Choroid plexus epithelial cell (primary cell): ENCODE measurements at regions not wholly inside any gene's neighbourhood (a gene's known extent, or its start where the extent isn't known, plus 50 kb on each side); places are given as distances from the start of the nearest gene placed in this dataset.

ENCODE experiments used
- DNase-seq: peaks from one replicate; pipeline ENCODE4 v3.0.0-alpha.2; 2010; ENCODE audit warnings: low read depth
- H3K4me3 ChIP-seq: 2 replicates; pipeline ENCODE4 v1.5.1; 2011; ENCODE audit warnings: low read depth, mild to moderate bottlenecking, control low read depth, low read length, moderate library complexity
- TF ChIP-seq, protein P1 (sequence below): conservative IDR thresholded peaks from 2 replicates; pipeline ENCODE4 v1.5.1; 2011; ENCODE audit warnings: low read depth, mild to moderate bottlenecking, control low read depth, inconsistent platforms, low read length, moderate library complexity

DNA sequence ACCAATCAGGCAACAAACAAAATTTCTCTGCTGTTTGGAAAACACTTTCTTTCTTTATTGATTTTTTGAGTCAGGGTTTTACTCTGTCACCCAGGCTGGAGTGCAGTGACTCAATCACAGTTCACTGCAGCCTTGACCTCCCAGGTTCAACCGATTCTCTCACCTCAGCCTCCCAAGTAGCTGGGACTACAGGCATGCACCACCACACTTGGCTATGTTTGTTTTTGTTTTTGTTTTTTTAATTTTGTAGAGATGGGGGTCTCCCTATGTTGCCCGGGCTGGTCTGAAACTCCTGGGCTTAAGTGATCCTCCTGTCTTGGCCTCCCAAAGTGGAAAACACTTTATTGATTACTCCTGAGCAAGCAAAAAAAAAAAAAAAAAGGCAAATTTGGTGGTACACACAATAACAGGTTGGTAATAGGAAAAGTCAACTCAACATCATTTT lies 276.4 kb downstream of the SOX9 start:
- no peak overlapping the region for H3K4me3 ChIP-seq
- DNase-seq = no peak
- TF ChIP-seq, protein P1, sequence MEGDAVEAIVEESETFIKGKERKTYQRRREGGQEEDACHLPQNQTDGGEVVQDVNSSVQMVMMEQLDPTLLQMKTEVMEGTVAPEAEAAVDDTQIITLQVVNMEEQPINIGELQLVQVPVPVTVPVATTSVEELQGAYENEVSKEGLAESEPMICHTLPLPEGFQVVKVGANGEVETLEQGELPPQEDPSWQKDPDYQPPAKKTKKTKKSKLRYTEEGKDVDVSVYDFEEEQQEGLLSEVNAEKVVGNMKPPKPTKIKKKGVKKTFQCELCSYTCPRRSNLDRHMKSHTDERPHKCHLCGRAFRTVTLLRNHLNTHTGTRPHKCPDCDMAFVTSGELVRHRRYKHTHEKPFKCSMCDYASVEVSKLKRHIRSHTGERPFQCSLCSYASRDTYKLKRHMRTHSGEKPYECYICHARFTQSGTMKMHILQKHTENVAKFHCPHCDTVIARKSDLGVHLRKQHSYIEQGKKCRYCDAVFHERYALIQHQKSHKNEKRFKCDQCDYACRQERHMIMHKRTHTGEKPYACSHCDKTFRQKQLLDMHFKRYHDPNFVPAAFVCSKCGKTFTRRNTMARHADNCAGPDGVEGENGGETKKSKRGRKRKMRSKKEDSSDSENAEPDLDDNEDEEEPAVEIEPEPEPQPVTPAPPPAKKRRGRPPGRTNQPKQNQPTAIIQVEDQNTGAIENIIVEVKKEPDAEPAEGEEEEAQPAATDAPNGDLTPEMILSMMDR = no peak

DNA sequence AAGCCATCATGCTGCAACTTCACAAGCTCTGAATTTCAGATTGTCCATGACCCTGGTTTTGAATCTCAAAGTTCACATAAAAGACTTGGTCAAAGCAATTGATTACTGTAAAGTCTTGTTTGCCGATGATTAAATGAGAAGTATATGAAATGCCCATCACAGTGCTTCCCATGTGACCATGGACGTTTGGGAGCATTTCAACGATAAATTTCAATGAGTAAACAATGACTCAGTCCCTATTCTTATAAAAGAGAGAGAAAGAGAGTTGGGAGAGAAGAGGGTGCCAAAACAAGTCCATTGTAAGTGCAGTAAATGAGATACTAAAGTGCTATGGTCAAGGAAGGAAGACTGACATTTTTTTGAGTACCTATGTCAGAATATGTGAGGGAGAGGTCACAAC lies 276.9 kb downstream of the SOX9 start:
- no peak for DNase-seq
- no peak overlapping the region for H3K4me3 ChIP-seq
- TF ChIP-seq, protein P1 = no peak

DNA sequence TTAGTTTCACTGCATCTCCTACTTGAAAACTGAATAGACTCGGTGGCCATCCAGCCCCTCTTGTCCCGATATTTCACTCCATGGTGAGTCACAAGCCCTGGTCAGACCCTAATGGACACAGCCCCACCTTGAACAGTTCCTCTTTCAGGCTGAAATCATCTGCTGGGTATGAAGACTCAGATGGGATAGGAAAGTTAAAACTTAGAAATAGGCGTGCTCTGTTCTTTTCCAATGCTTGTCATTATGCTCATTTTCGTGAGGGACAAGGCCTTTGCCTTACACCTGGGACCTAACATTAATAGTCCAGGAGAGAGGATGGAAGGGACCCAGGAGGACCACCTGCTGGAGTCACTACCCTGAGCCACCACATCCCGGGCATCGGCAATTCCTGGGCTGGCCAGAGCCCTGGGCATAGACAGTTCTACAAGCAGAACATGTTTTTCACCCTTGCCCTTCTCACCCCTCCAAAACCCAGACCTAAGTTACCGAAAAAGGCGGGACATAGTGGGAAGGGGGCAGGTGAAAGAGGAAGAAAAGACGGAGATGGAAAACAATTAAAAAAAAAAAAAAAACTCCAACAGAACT lies 278.3 kb downstream of the SOX9 start:
- no peak for DNase-seq
- H3K4me3 ChIP-seq = no peak overlapping the region
- TF ChIP-seq, protein P1 = no peak

DNA sequence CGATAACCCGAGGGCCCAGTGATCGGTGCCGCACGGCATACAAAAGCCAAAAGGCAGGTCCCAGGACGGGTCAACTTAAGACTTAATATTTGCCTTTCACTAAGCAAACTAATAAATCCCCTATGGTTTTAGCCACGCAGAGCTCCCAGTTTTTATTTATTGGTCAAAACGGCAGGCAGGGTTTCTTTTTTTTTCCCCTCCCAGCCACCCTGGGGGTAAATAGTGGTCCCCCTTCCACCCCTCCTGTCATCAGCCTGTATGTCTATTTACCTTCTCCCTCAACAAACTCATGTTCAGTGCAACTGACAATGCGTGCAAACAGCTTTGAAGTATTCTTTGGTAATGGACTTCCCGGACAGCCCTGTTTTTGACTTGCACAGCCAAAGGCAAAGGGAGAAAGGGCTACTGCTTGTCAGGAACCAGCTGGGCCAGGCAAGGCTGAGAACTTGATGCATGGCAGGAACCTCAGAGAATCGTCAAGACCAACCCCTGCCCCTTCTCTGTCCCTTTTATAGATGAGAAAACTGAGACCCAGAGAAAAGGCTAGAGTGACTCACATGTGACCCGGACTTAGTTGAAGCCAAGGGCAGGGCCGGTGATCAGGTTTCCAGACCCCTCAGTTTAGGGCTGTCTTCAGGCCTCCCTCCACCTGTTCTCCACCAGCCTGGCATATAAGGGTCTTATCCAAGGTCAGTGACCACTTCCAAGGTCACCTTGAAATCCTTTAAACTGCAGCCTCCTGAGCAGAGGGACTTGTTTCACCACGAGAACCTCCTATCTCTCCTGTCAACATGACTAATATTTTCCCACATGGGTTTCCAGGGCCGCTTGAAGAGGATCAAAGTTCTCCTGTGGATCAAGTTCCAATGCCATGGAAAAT lies 279.0 kb downstream of the SOX9 start:
- H3K4me3 ChIP-seq = no peak overlapping the region
- no peak for DNase-seq
- TF ChIP-seq, protein P1 = no peak

DNA sequence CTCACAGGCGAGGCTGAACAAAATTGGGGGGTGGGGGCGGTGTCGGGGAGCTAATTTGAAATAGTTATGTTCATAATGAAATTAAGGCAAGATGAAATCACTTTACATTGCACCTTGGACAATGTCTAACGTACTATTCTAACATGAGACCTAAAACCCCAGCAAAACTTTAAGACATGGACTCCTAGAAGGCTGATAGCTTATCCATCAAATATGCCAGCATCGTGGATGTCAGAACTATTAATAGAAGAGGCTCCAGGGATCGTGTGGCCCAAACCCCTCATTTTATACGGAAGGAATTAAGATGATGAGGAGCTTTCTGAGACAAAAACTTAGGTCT lies 279.6 kb downstream of the SOX9 start:
- no peak for DNase-seq
- TF ChIP-seq, protein P1 = no peak

DNA sequence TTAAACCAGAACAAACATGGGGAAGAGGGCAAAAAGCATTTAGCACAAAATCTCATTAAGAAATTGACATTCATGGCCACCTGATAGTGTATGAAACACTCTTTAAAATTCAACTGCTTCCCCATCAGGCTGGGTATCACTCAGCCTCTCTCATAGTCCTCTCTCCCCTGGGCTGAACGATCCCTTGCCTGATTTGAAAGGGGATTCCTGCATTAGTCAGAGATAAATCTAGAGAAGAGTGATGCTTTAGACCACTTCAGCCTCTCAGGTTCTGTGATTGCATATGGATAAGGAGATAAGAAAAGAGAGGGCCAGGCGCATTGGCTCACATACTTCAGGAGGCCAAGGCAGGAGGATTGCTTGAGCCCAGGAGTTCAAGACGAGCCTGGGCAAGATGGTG lies 280.0 kb downstream of the SOX9 start:
- no peak overlapping the region for H3K4me3 ChIP-seq
- TF ChIP-seq, protein P1 = no peak
- DNase-seq = no peak

More for the DNA sequence above, 279.6 kb downstream of the SOX9 start:
- no peak overlapping the region for H3K4me3 ChIP-seq
